PC-3 (cell line): ENCODE measurements at regions not wholly inside any gene's neighbourhood (a gene's known extent, or its start where the extent isn't known, plus 50 kb on each side); places are given as distances from the start of the nearest gene placed in this dataset.

Source experiments
- ATAC-seq: fragments of 200-7000 bp; cut with Tn5 transposase; 2 replicates; pipeline ENCODE4 v1.9.1; 2020; ENCODE audit warnings: mild to moderate bottlenecking, moderate library complexity
- BruUV-seq: library from RNA; stranded (reverse); fragments of 400-500 nt; replicated peaks from 2 replicates; lab custom pipeline; 2021; lab: Mats Ljungman, UMichigan
- CTCF ChIA-PET: fragments of 300-600 bp; sonication (Branson Sonifier 250); formaldehyde crosslinking; loops from one replicate; lab custom pipeline; 2022; ENCODE audit warnings: antibody characterized with exemption; lab: Charles Lee
- POLR2A ChIA-PET: fragments of 300-600 bp; sonication (Branson Sonifier 250); formaldehyde crosslinking; loops from one replicate; lab custom pipeline; 2022; ENCODE audit warnings: antibody characterized with exemption; ENCODE audit not compliant: unreplicated experiment; lab: Charles Lee
- DNase-seq: peaks from one replicate; pipeline ENCODE4 v3.0.0-alpha.2; 2015
- H2AFZ ChIP-seq: fragments of 300-600 bp; sonication (generic); 2 replicates; pipeline ENCODE4 v1.6.0; 2016; ENCODE audit warnings: antibody characterized with exemption, low read length
- H3F3A ChIP-seq: fragments of 300-600 bp; sonication (generic); one replicate; pipeline ENCODE4 v1.6.0; 2017; ENCODE audit warnings: antibody characterized with exemption, low read length, control low read depth, mild to moderate bottlenecking; ENCODE audit not compliant: unreplicated experiment
- H3K27ac ChIP-seq: fragments of 300-600 bp; sonication (generic); 2 replicates; pipeline ENCODE4 v1.5.1; 2016; ENCODE audit warnings: mild to moderate bottlenecking, low read length
- H3K27me3 ChIP-seq: fragments of 300-600 bp; sonication (generic); 2 replicates; pipeline ENCODE4 v1.6.1; 2016; ENCODE audit warnings: low read length, mixed read lengths
- H3K36me3 ChIP-seq: fragments of 300-600 bp; sonication (generic); 2 replicates; pipeline ENCODE4 v1.6.1; 2016; ENCODE audit warnings: low read depth, mixed run types, low read length, mixed read lengths
- H3K4me1 ChIP-seq: fragments of 300-600 bp; sonication (generic); 2 replicates; pipeline ENCODE4 v1.5.1; 2016; ENCODE audit warnings: low read length; ENCODE audit not compliant: insufficient read depth
- H3K4me2 ChIP-seq: fragments of 300-600 bp; sonication (generic); 2 replicates; pipeline ENCODE4 v1.6.0; 2016; ENCODE audit warnings: low read length
- H3K4me3 ChIP-seq: fragments of 300-600 bp; sonication (generic); 2 replicates; pipeline ENCODE4 v1.5.1; 2016; ENCODE audit warnings: mild to moderate bottlenecking, low read length, mixed read lengths
- H3K79me2 ChIP-seq: fragments of 300-600 bp; sonication (generic); 2 replicates; pipeline ENCODE4 v1.6.1; 2017; ENCODE audit warnings: low read length, mixed read lengths
- H3K9ac ChIP-seq: fragments of 300-600 bp; sonication (generic); 2 replicates; pipeline ENCODE4 v1.6.0; 2016; ENCODE audit warnings: mild to moderate bottlenecking, low read length
- H3K9me2 ChIP-seq: fragments of 300-600 bp; sonication (generic); replicated peaks from 2 replicates; pipeline ENCODE4 v1.6.1; 2016; ENCODE audit warnings: mixed run types, low read length, mixed read lengths
- H3K9me3 ChIP-seq: fragments of 300-600 bp; sonication (generic); 2 replicates; pipeline ENCODE4 v1.6.1; 2016; ENCODE audit warnings: low read length, mixed read lengths
- H4K20me1 ChIP-seq: fragments of 300-600 bp; sonication (generic); 2 replicates; pipeline ENCODE4 v1.6.1; 2016; ENCODE audit warnings: low read length, mixed read lengths
- CTCF ChIP-seq: fragments of 300-600 bp; sonication (generic); conservative IDR thresholded peaks from 2 replicates; pipeline ENCODE4 v1.5.1; 2017; ENCODE audit warnings: antibody characterized with exemption, low read depth, mild to moderate bottlenecking, low read length
- EZH2 ChIP-seq: fragments of 300-600 bp; sonication (generic); IDR thresholded peaks from one replicate; pipeline ENCODE4 v1.6.1; 2017; ENCODE audit warnings: antibody characterized with exemption, mild to moderate bottlenecking, low read length; ENCODE audit not compliant: unreplicated experiment
- EZH2phosphoT487 ChIP-seq: fragments of 300-600 bp; sonication (generic); IDR thresholded peaks from 2 replicates; pipeline ENCODE4 v1.6.1; 2018; ENCODE audit warnings: mild to moderate bottlenecking, antibody characterized with exemption, low read length, borderline replicate concordance
- intact Hi-C: fragments of 100-400 bp; cut with micrococcal nuclease; formaldehyde crosslinking; loops from 2 replicates; pipeline ENCODE4 v1.9.0; 2023

- Histone ChIP-seq H3K9me2 (no peaks in the 10 kb centered on the region), H3K4me3 (no peak overlapping the region), H3F3A (no peaks in the 10 kb centered on the region), H3K27me3 (no peaks in the 10 kb centered on the region), H3K4me2 (no peak overlapping the region), H3K9ac (no peak overlapping the region), H4K20me1 (no peaks in the 10 kb centered on the region), H3K36me3 (no peaks in the 10 kb centered on the region), H3K27ac (no peak overlapping the region), H3K4me1 (no peaks in the 10 kb centered on the region), H3K9me3 (no peaks in the 10 kb centered on the region), H2AFZ (no peak overlapping the region), H3K79me2 (no peaks in the 10 kb centered on the region)
- intact Hi-C loops: no loop called here
- no TSS peak for BruUV-seq
- CTCF ChIA-PET: no interaction called here
- POLR2A ChIA-PET: no interaction called here
- no peak for DNase-seq
- TF ChIP-seq CTCF (no peak), EZH2 (no peak), EZH2phosphoT487 (no peak)
- no peak for ATAC-seq
Observed at GRCh38 chr7:52831321-52831720, 204.1 kb upstream of the POM121L12 start.

GRCh38 chr7:52830801-52831200, 204.6 kb upstream of the POM121L12 start:
- Histone ChIP-seq H3F3A (no peaks in the 10 kb centered on the region), H3K9ac (no peak overlapping the region), H3K4me3 (no peak overlapping the region), H3K36me3 (no peaks in the 10 kb centered on the region), H4K20me1 (no peaks in the 10 kb centered on the region), H3K4me2 (no peak overlapping the region), H3K4me1 (no peaks in the 10 kb centered on the region), H3K9me2 (no peaks in the 10 kb centered on the region), H2AFZ (no peak overlapping the region), H3K27me3 (no peaks in the 10 kb centered on the region), H3K79me2 (no peaks in the 10 kb centered on the region), H3K9me3 (no peaks in the 10 kb centered on the region), H3K27ac (no peak overlapping the region)
- ATAC-seq (no peak), DNase-seq (no peak)
- POLR2A ChIA-PET: no interaction called here
- CTCF ChIA-PET: no interaction called here
- intact Hi-C loops: no loop called here
- BruUV-seq: no TSS peak
- TF ChIP-seq EZH2: no peak
- TF ChIP-seq EZH2phosphoT487: no peak
- TF ChIP-seq CTCF: no peak

GRCh38 chr7:52826515-52827265, 208.7 kb upstream of the POM121L12 start:
- no peak overlapping the region for H3K27ac ChIP-seq
- DNase-seq (no peak), ATAC-seq (no peak)
- H3K36me3 ChIP-seq: no peaks in the 10 kb centered on the region
- no peak overlapping the region for H2AFZ ChIP-seq
- no peaks in the 10 kb centered on the region for H3K4me1 ChIP-seq
- no peak overlapping the region for H3K4me2 ChIP-seq
- no TSS peak for BruUV-seq
- H3K27me3 ChIP-seq: no peaks in the 10 kb centered on the region
- H3F3A ChIP-seq: no peaks in the 10 kb centered on the region
- H3K9ac ChIP-seq: no peak overlapping the region
- H3K9me2 ChIP-seq: no peaks in the 10 kb centered on the region
- H3K79me2 ChIP-seq: no peaks in the 10 kb centered on the region
- no peak for TF ChIP-seq EZH2phosphoT487
- no peak for TF ChIP-seq EZH2
- no peak for TF ChIP-seq CTCF
- no peak overlapping the region for H3K4me3 ChIP-seq
- CTCF ChIA-PET: no interaction called here
- no peaks in the 10 kb centered on the region for H4K20me1 ChIP-seq
- intact Hi-C loops: no loop called here
- POLR2A ChIA-PET: no interaction called here
- peaks cover 4% of the 10 kb centered on the region; the same call in 1 of the 2 replicates for H3K9me3 ChIP-seq
